Kidney epithelial cell (primary cell): ENCODE measurements at regions not wholly inside any gene's neighbourhood (a gene's known extent, or its start where the extent isn't known, plus 50 kb on each side); places are given as distances from the start of the nearest gene placed in this dataset.
A peak's percentile ranks its signal among the peaks of the same experiment; 100 is the strongest.
"Not testable (repeated sequence)": the region's sequence is repeated elsewhere in the genome, so short reads cannot be mapped to it uniquely, and the experiment has no call there.

ENCODE experiments used
- DNase-seq: peaks from one replicate; pipeline ENCODE4 v3.0.0-alpha.2; 2010; ENCODE audit warnings: low read depth
- H3K27me3 ChIP-seq: 2 replicates; pipeline ENCODE4 v1.6.0; 2011; ENCODE audit warnings: low read length; ENCODE audit not compliant: control insufficient read depth, insufficient read depth
- H3K36me3 ChIP-seq: 2 replicates; pipeline ENCODE4 v1.5.1; 2011; ENCODE audit warnings: low read length; ENCODE audit not compliant: control insufficient read depth, insufficient read depth
- H3K4me3 ChIP-seq: 2 replicates; pipeline ENCODE4 v1.5.1; 2011; ENCODE audit warnings: low read depth, mild to moderate bottlenecking, control low read depth, low read length
- CTCF ChIP-seq: IDR thresholded peaks from 2 replicates; pipeline ENCODE4 v1.5.1; 2011; ENCODE audit warnings: mild to moderate bottlenecking, moderate library complexity, low read length, control low read depth, inconsistent platforms; ENCODE audit not compliant: insufficient read depth, poor library complexity, severe bottlenecking

GRCh38 chr16:46427340-46428107 is 193.7 kb downstream of the SHCBP1 start:
- no peak for TF ChIP-seq CTCF
- Histone ChIP-seq H3K36me3 (no peaks in the 10 kb centered on the region), H3K27me3 (peaks cover 13% of the 10 kb centered on the region), H3K4me3 (no peak overlapping the region)
- no peak for DNase-seq

GRCh38 chr16:46426336-46426735 is 194.8 kb downstream of the SHCBP1 start:
- H3K36me3 ChIP-seq: no peaks in the 10 kb centered on the region
- no peak for DNase-seq
- no peak for TF ChIP-seq CTCF
- H3K4me3 ChIP-seq: no peak overlapping the region
- peaks cover 13% of the 10 kb centered on the region for H3K27me3 ChIP-seq

- DNase-seq: no peak
- H3K4me3 ChIP-seq: no peak overlapping the region
- no peaks in the 10 kb centered on the region for H3K27me3 ChIP-seq
- TF ChIP-seq CTCF: no peak
- no peaks in the 10 kb centered on the region for H3K36me3 ChIP-seq
Measured at GRCh38 chr16:46404028-46404427, 217.2 kb downstream of the SHCBP1 start.

GRCh38 chr16:46398559-46398958 is 222.6 kb downstream of the SHCBP1 start:
- H3K4me3 ChIP-seq, H3K27me3 ChIP-seq, DNase-seq, H3K36me3 ChIP-seq: not testable (repeated sequence)

- not testable (repeated sequence) for H3K27me3 ChIP-seq, H3K4me3 ChIP-seq, H3K36me3 ChIP-seq, DNase-seq
Measured at GRCh38 chr16:46396883-46397270, 224.3 kb downstream of the SHCBP1 start.

- not testable (repeated sequence) for DNase-seq, H3K4me3 ChIP-seq, H3K27me3 ChIP-seq, H3K36me3 ChIP-seq
Measured at GRCh38 chr16:46396131-46396882, 224.9 kb downstream of the SHCBP1 start.

- not testable (repeated sequence) for H3K4me3 ChIP-seq
Measured at GRCh38 chr16:46395391-46395921, 225.7 kb downstream of the SHCBP1 start.

GRCh38 chr16:46394963-46395362 is 226.2 kb downstream of the SHCBP1 start:
- DNase-seq, H3K27me3 ChIP-seq, H3K4me3 ChIP-seq, H3K36me3 ChIP-seq: not testable (repeated sequence)

More at GRCh38 chr16:46395391-46395921, 225.7 kb downstream of the SHCBP1 start:
- not testable (repeated sequence) for DNase-seq, H3K27me3 ChIP-seq, H3K36me3 ChIP-seq

- DNase-seq: not testable (repeated sequence)
Measured at GRCh38 chr16:46394149-46394548, 227.0 kb downstream of the SHCBP1 start.

GRCh38 chr16:46392930-46393722 is 228.1 kb downstream of the SHCBP1 start:
- H3K4me3 ChIP-seq, H3K36me3 ChIP-seq, H3K27me3 ChIP-seq: not testable (repeated sequence)
- DNase-seq: peak; percentile 50

More at GRCh38 chr16:46394149-46394548, 227.0 kb downstream of the SHCBP1 start:
- not testable (repeated sequence) for H3K4me3 ChIP-seq, H3K27me3 ChIP-seq, H3K36me3 ChIP-seq
